WERI-Rb-1 (cell line): ENCODE measurements at regions not wholly inside any gene's neighbourhood (a gene's known extent, or its start where the extent isn't known, plus 50 kb on each side); places are given as distances from the start of the nearest gene placed in this dataset.

Experiments
- DNase-seq: peaks from one replicate; pipeline ENCODE4 v3.0.0-alpha.2; 2020
- H3K27ac ChIP-seq: fragments of 250-450 bp; sonication (Bioruptor Pico); 2 replicates; pipeline ENCODE4 v1.5.1; 2020; ENCODE audit warnings: mild to moderate bottlenecking, moderate library complexity
- H3K27me3 ChIP-seq: fragments of 250-450 bp; sonication (Bioruptor Pico); 2 replicates; pipeline ENCODE4 v1.5.1; 2021; ENCODE audit warnings: mild to moderate bottlenecking, low read depth, moderate library complexity; ENCODE audit not compliant: insufficient read depth, severe bottlenecking
- H3K36me3 ChIP-seq: fragments of 250-450 bp; sonication (Bioruptor Pico); 2 replicates; pipeline ENCODE4 v1.5.1; 2020; ENCODE audit warnings: mild to moderate bottlenecking, moderate library complexity
- H3K4me3 ChIP-seq: 2 replicates; pipeline ENCODE4 v1.5.1; 2011; ENCODE audit warnings: low read depth, mild to moderate bottlenecking, control low read depth, low read length
- H3K9me3 ChIP-seq: fragments of 250-450 bp; sonication (Bioruptor Pico); 2 replicates; pipeline ENCODE4 v1.5.1; 2021; ENCODE audit warnings: mild to moderate bottlenecking, moderate library complexity; ENCODE audit not compliant: severe bottlenecking
- CTCF ChIP-seq: IDR thresholded peaks from 2 replicates; pipeline ENCODE4 v1.5.1; 2011; ENCODE audit warnings: low read depth, mild to moderate bottlenecking, control low read depth, inconsistent platforms, low read length

- H3K36me3 ChIP-seq = no peaks in the 10 kb centered on the region
- TF ChIP-seq CTCF = no peak
- no peak overlapping the region for H3K4me3 ChIP-seq
- no peak for DNase-seq
- no peaks in the 10 kb centered on the region for H3K27me3 ChIP-seq
- no peak overlapping the region for H3K27ac ChIP-seq
- no peaks in the 10 kb centered on the region for H3K9me3 ChIP-seq
Measured at GRCh38 chr3:144864646-144865045, 893.0 kb downstream of the DIPK2A start.

GRCh38 chr3:144865948-144866347 lies 894.3 kb downstream of the DIPK2A start:
- Histone ChIP-seq H3K4me3 (no peak overlapping the region), H3K27me3 (no peaks in the 10 kb centered on the region), H3K27ac (no peak overlapping the region), H3K9me3 (no peaks in the 10 kb centered on the region), H3K36me3 (no peaks in the 10 kb centered on the region)
- no peak for DNase-seq
- TF ChIP-seq CTCF = no peak

DNA sequence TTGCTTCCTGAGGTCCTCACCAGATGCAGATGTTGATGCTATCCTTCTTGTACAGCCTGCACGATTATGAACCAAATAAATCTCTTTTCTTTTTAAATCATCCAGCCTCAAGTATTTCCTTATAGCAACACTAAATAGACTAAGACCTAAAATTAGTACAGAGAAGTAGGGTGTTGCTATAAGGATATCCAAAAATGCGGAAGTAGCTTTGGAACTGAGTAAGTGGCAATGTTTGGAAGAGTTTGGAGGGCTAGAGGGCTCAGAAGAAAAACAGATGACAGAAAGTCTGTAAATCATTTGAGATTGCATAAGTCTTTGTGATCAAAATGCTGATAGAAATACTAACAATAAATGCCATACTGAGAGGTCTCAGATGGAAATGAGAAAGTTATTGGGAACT lies 894.9 kb downstream of the DIPK2A start:
- Histone ChIP-seq H3K4me3 (no peak overlapping the region), H3K27ac (no peak overlapping the region), H3K36me3 (no peaks in the 10 kb centered on the region), H3K9me3 (no peaks in the 10 kb centered on the region), H3K27me3 (no peaks in the 10 kb centered on the region)
- DNase-seq = no peak
- TF ChIP-seq CTCF = no peak

DNA sequence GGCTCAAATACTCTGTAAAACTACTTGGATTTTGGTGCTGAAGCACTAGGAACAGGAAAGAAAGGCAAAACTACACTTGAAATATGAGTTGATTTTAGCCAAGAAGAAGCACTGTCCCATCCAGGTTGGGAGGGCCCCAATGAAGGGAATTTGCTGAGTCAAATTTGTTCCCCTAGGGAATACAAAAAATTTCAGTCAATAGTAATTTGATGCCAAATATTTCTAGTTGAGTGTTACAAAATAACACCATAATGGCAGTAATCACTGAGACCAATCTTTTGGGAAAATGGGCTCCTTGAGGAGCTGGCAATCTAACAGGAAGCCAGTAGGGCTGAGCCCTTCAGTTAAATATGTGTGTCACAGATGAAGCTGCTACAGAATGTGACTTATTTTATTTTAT lies 896.9 kb downstream of the DIPK2A start:
- no peak for TF ChIP-seq CTCF
- Histone ChIP-seq H3K36me3 (no peaks in the 10 kb centered on the region), H3K27ac (no peak overlapping the region), H3K9me3 (no peaks in the 10 kb centered on the region), H3K4me3 (no peak overlapping the region), H3K27me3 (no peaks in the 10 kb centered on the region)
- DNase-seq = no peak

DNA sequence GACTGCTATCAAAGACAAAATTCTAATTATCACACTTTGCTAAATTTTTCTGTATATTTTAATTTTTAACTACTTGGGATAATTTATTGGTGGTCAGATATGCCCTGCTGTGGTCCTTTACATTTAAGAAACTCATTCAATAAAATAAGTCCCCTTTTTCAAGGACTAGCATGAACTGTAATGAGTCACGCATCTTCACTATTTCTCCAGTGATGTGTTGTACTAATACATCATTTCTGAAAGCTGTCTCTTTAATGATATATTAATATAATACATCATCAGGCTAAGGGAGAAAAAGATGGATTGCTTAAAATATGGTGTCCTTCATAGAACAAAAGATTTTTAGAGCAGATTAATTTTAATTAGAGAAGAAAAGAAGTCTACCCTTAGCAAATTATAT lies 901.4 kb downstream of the DIPK2A start:
- no peaks in the 10 kb centered on the region for H3K36me3 ChIP-seq
- H3K27me3 ChIP-seq = no peaks in the 10 kb centered on the region
- H3K9me3 ChIP-seq = no peaks in the 10 kb centered on the region
- H3K27ac ChIP-seq = no peak overlapping the region
- H3K4me3 ChIP-seq = no peak overlapping the region
- TF ChIP-seq CTCF = no peak
- no peak for DNase-seq

GRCh38 chr3:144875211-144875610 lies 903.6 kb downstream of the DIPK2A start:
- Histone ChIP-seq H3K36me3 (no peaks in the 10 kb centered on the region), H3K9me3 (no peaks in the 10 kb centered on the region), H3K27me3 (no peaks in the 10 kb centered on the region), H3K27ac (no peak overlapping the region), H3K4me3 (no peak overlapping the region)
- DNase-seq = no peak
- TF ChIP-seq CTCF = no peak
